HepG2 (cell line): ENCODE measurements at regions not wholly inside any gene's neighbourhood (a gene's known extent, or its start where the extent isn't known, plus 50 kb on each side); places are given as distances from the start of the nearest gene placed in this dataset.

ENCODE experiments used
- ATAC-seq: fragments of 200-7000 bp; cut with Tn5 transposase; 3 replicates; pipeline ENCODE4 v1.9.1; 2020; ENCODE audit warnings: mild to moderate bottlenecking, moderate library complexity
- BruUV-seq: library from RNA; stranded (reverse); fragments of 400-500 nt; replicated peaks from 2 replicates; lab custom pipeline; 2021; lab: Mats Ljungman, UMichigan
- CTCF ChIA-PET: fragments of 300-600 bp; formaldehyde crosslinking; extraction: SDS; loops from one replicate; lab custom pipeline; 2021; ENCODE audit warnings: low total read pairs, inconsistent platforms, low intra/inter-chr PET ratio; lab: Yijun Ruan, JAX
- POLR2A ChIA-PET: fragments of 350-600 bp; sonication (Branson Sonifier 250); formaldehyde crosslinking; loops from one replicate; lab custom pipeline; 2020; ENCODE audit warnings: antibody characterized with exemption, inconsistent platforms; lab: Yijun Ruan, JAX
- DNase-seq: peaks from one replicate; pipeline ENCODE4 v3.0.0-alpha.2; 2015; ENCODE audit warnings: low spot score
- FAIRE-seq: peaks from 3 replicates; lab custom pipeline; 2011; peaks lifted over from hg19 to GRCh38; lab: Jason Lieb, UNC
- H2AFZ ChIP-seq: one replicate; pipeline ENCODE4 v1.6.1; 2011; ENCODE audit warnings: low read length, inconsistent platforms
- H3K27ac ChIP-seq: fragments of 300-600 bp; 3 replicates; pipeline ENCODE4 v1.8.0; 2011; ENCODE audit warnings: mixed run types, mild to moderate bottlenecking, mixed read lengths, low read length, inconsistent platforms; ENCODE audit not compliant: insufficient read depth; ENCODE audit errors: extremely low read length
- H3K27me3 ChIP-seq, 2 experiments: fragments of 200-600 bp in 1 of 2; 2 replicates in 1 of 2; 3 replicates in 1 of 2; pipeline versions ENCODE4 v1.6.0 to v1.8.0; 2011; ENCODE audit warnings: low read length in 2 of 2, mild to moderate bottlenecking in 2 of 2, moderate library complexity in 2 of 2, inconsistent platforms in 1 of 2; ENCODE audit not compliant: insufficient read depth in 2 of 2, control insufficient read depth in 1 of 2
- H3K36me3 ChIP-seq, 2 experiments: fragments of 200-600 bp in 1 of 2; replicated peaks in 1 of 2; 2 replicates in 1 of 2; 3 replicates in 1 of 2; pipeline versions ENCODE4 v1.5.1 to v1.8.0; 2011; ENCODE audit warnings: low read length in 2 of 2, inconsistent platforms in 1 of 2; ENCODE audit not compliant: insufficient read depth in 2 of 2, control insufficient read depth in 1 of 2
- H3K4me1 ChIP-seq: 2 replicates; pipeline ENCODE4 v1.5.1; 2012; ENCODE audit warnings: low read length, inconsistent platforms; ENCODE audit not compliant: insufficient read depth
- H3K4me2 ChIP-seq: 2 replicates; pipeline ENCODE4 v1.6.0; 2011; ENCODE audit warnings: low read depth, low read length, inconsistent platforms
- H3K4me3 ChIP-seq, 3 experiments: fragments of 200-600 bp in 1 of 3; sonication (generic), shearing (Covaris generic) in 1 of 3; replicated peaks in 1 of 3; 2 replicates each; pipeline ENCODE4 v1.5.1; 2011 to 2016; ENCODE audit warnings: low read length in 3 of 3, inconsistent platforms in 2 of 3, low read depth in 2 of 3, mild to moderate bottlenecking in 2 of 3, control low read depth in 1 of 3, mixed read lengths in 1 of 3; ENCODE audit not compliant: insufficient read depth in 1 of 3
- H3K79me2 ChIP-seq: one replicate; pipeline ENCODE4 v1.6.1; 2011; ENCODE audit warnings: low read length, inconsistent platforms; ENCODE audit not compliant: insufficient read depth
- H3K9ac ChIP-seq: 2 replicates; pipeline ENCODE4 v1.6.0; 2011; ENCODE audit warnings: mild to moderate bottlenecking, low read depth, low read length, inconsistent platforms; ENCODE audit not compliant: insufficient read depth
- H3K9me3 ChIP-seq: 2 replicates; pipeline ENCODE4 v1.5.1; 2012; ENCODE audit warnings: mild to moderate bottlenecking, low read length
- H4K20me1 ChIP-seq: 2 replicates; pipeline ENCODE4 v1.6.0; 2011; ENCODE audit warnings: inconsistent platforms, mild to moderate bottlenecking, low read length, moderate library complexity; ENCODE audit not compliant: insufficient read depth
- ARID4A ChIP-seq: sonication (generic); formaldehyde crosslinking; IDR thresholded peaks from 2 replicates; pipeline ENCODE4 v1.5.0; 2020; ENCODE audit warnings: mild to moderate bottlenecking, missing genetic modification reagents, borderline replicate concordance
- CBX2 ChIP-seq, 2 experiments: fragments of 200-600 bp in 1 of 2; sonication (generic); formaldehyde crosslinking in 1 of 2; IDR thresholded peaks; 2 replicates each; pipeline versions ENCODE4 v1.7.0 to v1.8.1; 2018 to 2022; ENCODE audit warnings: low read depth in 2 of 2, low read length in 1 of 2, mild to moderate bottlenecking in 1 of 2, missing genetic modification reagents in 1 of 2
- EED ChIP-seq: sonication (generic); formaldehyde crosslinking; IDR thresholded peaks from 2 replicates; pipeline ENCODE4 v1.5.0; 2020; ENCODE audit warnings: mild to moderate bottlenecking, missing genetic modification reagents
- HOXA9 ChIP-seq: sonication (generic); formaldehyde crosslinking; IDR thresholded peaks from 2 replicates; pipeline ENCODE4 v1.8.1; 2022; ENCODE audit warnings: missing genetic modification reagents, mild to moderate bottlenecking, moderate library complexity, borderline replicate concordance
- ISL2 ChIP-seq: sonication (generic); formaldehyde crosslinking; IDR thresholded peaks from 2 replicates; pipeline ENCODE4 v1.5.0; 2020; ENCODE audit warnings: missing genetic modification reagents
- POGZ ChIP-seq: sonication (generic); formaldehyde crosslinking; IDR thresholded peaks from 2 replicates; pipeline ENCODE4 v1.4.0; 2020; ENCODE audit warnings: mild to moderate bottlenecking, missing genetic modification reagents
- SMC3 ChIP-seq: IDR thresholded peaks from 2 replicates; pipeline ENCODE4 v1.6.1; 2011; ENCODE audit warnings: low read length, improper control_type of control experiment
- STAG1 ChIP-seq: sonication (generic); formaldehyde crosslinking; IDR thresholded peaks from 2 replicates; pipeline ENCODE4 v1.4.0; 2020; ENCODE audit warnings: missing genetic modification reagents
- ZNF550 ChIP-seq: sonication (generic); formaldehyde crosslinking; IDR thresholded peaks from 2 replicates; pipeline ENCODE4 v1.4.0; 2020; ENCODE audit warnings: mild to moderate bottlenecking, missing genetic modification reagents, borderline replicate concordance
- ZNF724P ChIP-seq: sonication (generic); formaldehyde crosslinking; IDR thresholded peaks from 2 replicates; pipeline ENCODE4 v1.8.0; 2022; ENCODE audit warnings: missing genetic modification reagents, borderline replicate concordance
- WGBS: methylation state at CpG from one replicate; pipeline ENCODE4 v1.1.6; 2017; ENCODE audit warnings: low lambda C conversion rate; 5-methylcytosine and 5-hydroxymethylcytosine counted together
- in situ Hi-C: cut with HindIII; loops from 2 replicates; pipeline ENCODE4 v1.10.0; 2017; ENCODE audit warnings: low pct_unique_long_range_greater_than_20kb; ENCODE audit not compliant: extremely low pct_ligation_motif_present
- intact Hi-C: fragments of 100-400 bp; cut with micrococcal nuclease; formaldehyde crosslinking; loops from one replicate; pipeline ENCODE4 v1.10.0; 2022; ENCODE audit not compliant: unreplicated experiment
- TF ChIP-seq, protein P1 (sequence below): sonication (generic); formaldehyde crosslinking; IDR thresholded peaks from 2 replicates; pipeline ENCODE4 v1.5.0; 2020; ENCODE audit warnings: mild to moderate bottlenecking, missing genetic modification reagents, moderate library complexity

- TF ChIP-seq HOXA9 (CRISPR knock-in tag) (no peak), ARID4A (CRISPR knock-in tag) (no peak), POGZ (CRISPR knock-in tag) (no peak), CBX2 (IDR thresholded peaks at IDR 0.05; ENCODE audit: low read depth, low read length) (no peak), CBX2 (CRISPR knock-in tag; IDR thresholded peaks at IDR 0.05; ENCODE audit: low read depth) (no peak)
These were observed 87.0 kb downstream of the LYZL1 start (continued) for GRCh38 chr10:29375888-29376287.

GRCh38 chr10:29377333-29377961, 88.6 kb downstream of the LYZL1 start:
- intact Hi-C loops, result loop anchor here (5.0 kb wide), 1 partner anchor 50 kb away; no protein-coding TSS in a partner anchor
- 75% methylated on average over 9 of the region's 10 CpGs for WGBS
- DNase-seq, result no peak

More at GRCh38 chr10:29377333-29377961, 88.6 kb downstream of the LYZL1 start:
- H3K4me2 ChIP-seq, result no peak overlapping the region
- no peak overlapping the region for H3K4me3 ChIP-seq
- TF ChIP-seq, protein P1, sequence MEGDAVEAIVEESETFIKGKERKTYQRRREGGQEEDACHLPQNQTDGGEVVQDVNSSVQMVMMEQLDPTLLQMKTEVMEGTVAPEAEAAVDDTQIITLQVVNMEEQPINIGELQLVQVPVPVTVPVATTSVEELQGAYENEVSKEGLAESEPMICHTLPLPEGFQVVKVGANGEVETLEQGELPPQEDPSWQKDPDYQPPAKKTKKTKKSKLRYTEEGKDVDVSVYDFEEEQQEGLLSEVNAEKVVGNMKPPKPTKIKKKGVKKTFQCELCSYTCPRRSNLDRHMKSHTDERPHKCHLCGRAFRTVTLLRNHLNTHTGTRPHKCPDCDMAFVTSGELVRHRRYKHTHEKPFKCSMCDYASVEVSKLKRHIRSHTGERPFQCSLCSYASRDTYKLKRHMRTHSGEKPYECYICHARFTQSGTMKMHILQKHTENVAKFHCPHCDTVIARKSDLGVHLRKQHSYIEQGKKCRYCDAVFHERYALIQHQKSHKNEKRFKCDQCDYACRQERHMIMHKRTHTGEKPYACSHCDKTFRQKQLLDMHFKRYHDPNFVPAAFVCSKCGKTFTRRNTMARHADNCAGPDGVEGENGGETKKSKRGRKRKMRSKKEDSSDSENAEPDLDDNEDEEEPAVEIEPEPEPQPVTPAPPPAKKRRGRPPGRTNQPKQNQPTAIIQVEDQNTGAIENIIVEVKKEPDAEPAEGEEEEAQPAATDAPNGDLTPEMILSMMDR (CRISPR knock-in tag), result peak; percentile 40; the same call in 1 of the 2 replicates
- TF ChIP-seq ZNF724P (CRISPR knock-in tag), result no peak
- no peak for TF ChIP-seq ZNF550 (CRISPR knock-in tag)
- no peak for TF ChIP-seq EED (CRISPR knock-in tag)
- no peak for TF ChIP-seq ISL2
- TF ChIP-seq SMC3, result peak; percentile 34
- TF ChIP-seq STAG1 (CRISPR knock-in tag), result peak; percentile 39; the same call in 1 of the 2 replicates
- POLR2A ChIA-PET, result interaction anchor here (2.0 kb wide), 1 partner anchor 59 kb away, joined by 5 read pairs; no protein-coding TSS in a partner anchor
- no peaks in the 10 kb centered on the region for H3K79me2 ChIP-seq
- H3K9ac ChIP-seq, result no peak overlapping the region
- H4K20me1 ChIP-seq, result no peaks in the 10 kb centered on the region
- peaks cover 36% of the 10 kb centered on the region for H3K4me1 ChIP-seq
- BruUV-seq, result no TSS peak
- no peaks in the 10 kb centered on the region for H3K36me3 ChIP-seq
- CTCF ChIA-PET, result interaction anchor here (1.1 to 1.8 kb wide), 3 partner anchors 68 to 72 kb away, joined by 3 to 8 read pairs (median 3); no protein-coding TSS in a partner anchor
- no peak overlapping the region for H2AFZ ChIP-seq
- peak; percentile 30 for FAIRE-seq
- no peak overlapping the region for H3K27ac ChIP-seq
- ATAC-seq, result no peak
- H3K9me3 ChIP-seq, result no peaks in the 10 kb centered on the region
- in situ Hi-C loops, result loop anchor here (10.0 kb wide), 1 partner anchor 133 kb away; no protein-coding TSS in a partner anchor
- H3K27me3 ChIP-seq, result peaks cover 0 to 6% of the 10 kb centered on the region in 2 experiments; a peak in 2 of 5 replicates
